ENCODE measurements at regions not wholly inside any gene's neighbourhood (a gene's known extent, or its start where the extent isn't known, plus 50 kb on each side); places are given as distances from the start of the nearest gene placed in this dataset.

GRCh38 chr6:66357781-66358180, 650.8 kb upstream of the EYS start:
- TF ChIP-seq CEBPB (IDR thresholded peaks at IDR 0.05; ENCODE audit: borderline replicate concordance in 1 of 2, low read depth in 2 of 2, low read length in 2 of 2) (no peak), KDM1A (IDR thresholded peaks at IDR 0.05; ENCODE audit: borderline replicate concordance) (no peak)
